Psoas muscle (tissue), 7 donors: ENCODE measurements at regions not wholly inside any gene's neighbourhood (a gene's known extent, or its start where the extent isn't known, plus 50 kb on each side); places are given as distances from the start of the nearest gene placed in this dataset.

ENCODE experiments used
- ATAC-seq, 4 donors: fragments of 200-7000 bp; cut with Tn5 transposase; one replicate each; pipeline ENCODE4 v1.9.1; 2020; ENCODE audit warnings: moderate library complexity in 3 of 4, mild to moderate bottlenecking in 2 of 4
- DNase-seq, 2 donors: peaks; one replicate each; pipeline ENCODE4 v3.0.0-alpha.2; 2020
- H3K27ac ChIP-seq: fragments of 200-600 bp; one replicate; pipeline ENCODE4 v1.8.0; 2022
- H3K27me3 ChIP-seq, 3 donors: fragments of 200-600 bp in 1 of 3; one replicate each; pipeline versions ENCODE4 v1.6.1 to v1.8.0; 2013 to 2022; ENCODE audit warnings: low read length in 2 of 3, mild to moderate bottlenecking in 2 of 3, moderate library complexity in 1 of 3; ENCODE audit not compliant: insufficient read depth in 3 of 3
- H3K36me3 ChIP-seq, 2 donors: fragments of 200-600 bp in 1 of 2; one replicate each; pipeline versions ENCODE4 v1.6.1 to v1.8.0; 2013 to 2022; ENCODE audit warnings: low read depth in 1 of 2, mild to moderate bottlenecking in 1 of 2, moderate library complexity in 1 of 2; ENCODE audit not compliant: insufficient read depth in 1 of 2
- H3K4me1 ChIP-seq: fragments of 200-600 bp; one replicate; pipeline ENCODE4 v1.8.0; 2022
- H3K4me3 ChIP-seq: fragments of 200-600 bp; one replicate; pipeline ENCODE4 v1.8.0; 2022; ENCODE audit warnings: mild to moderate bottlenecking
- H3K9me3 ChIP-seq: fragments of 200-600 bp; one replicate; pipeline ENCODE4 v1.8.0; 2022
- WGBS, 3 donors: extraction: QIAGEN DNeasy Blood & Tissue Kit; methylation state at CpG; one replicate each; pipeline versions ENCODE4 v1.1.6 to v1.1.7; 2013; 5-methylcytosine and 5-hydroxymethylcytosine counted together
- intact Hi-C, 2 donors: fragments of 100-400 bp; cut with DNase I; formaldehyde crosslinking; loops; one replicate each; pipeline versions ENCODE4 v1.11.0 to v1.14.2; 2022
- TF ChIP-seq, protein P1 (sequence below): fragments of 200-600 bp; IDR thresholded peaks from one replicate; pipeline ENCODE4 v1.8.0; 2022; ENCODE audit warnings: antibody characterized with exemption
- donor health status: healthy with polysubstance abuse.
- donor health status: DM: no; HTN: no; CAD: no; lungs with moderate emphysema.
- donor health status: Bipolar disorder and iron deficiency.
- donor health status: healthy.
- donor health status: DM: yes; HTN: yes; CAD: no.
- donor health status: DM: no; HTN: no; CAD: no.
- donor health status: DM: yes; HTN: yes; CAD: no.

DNA sequence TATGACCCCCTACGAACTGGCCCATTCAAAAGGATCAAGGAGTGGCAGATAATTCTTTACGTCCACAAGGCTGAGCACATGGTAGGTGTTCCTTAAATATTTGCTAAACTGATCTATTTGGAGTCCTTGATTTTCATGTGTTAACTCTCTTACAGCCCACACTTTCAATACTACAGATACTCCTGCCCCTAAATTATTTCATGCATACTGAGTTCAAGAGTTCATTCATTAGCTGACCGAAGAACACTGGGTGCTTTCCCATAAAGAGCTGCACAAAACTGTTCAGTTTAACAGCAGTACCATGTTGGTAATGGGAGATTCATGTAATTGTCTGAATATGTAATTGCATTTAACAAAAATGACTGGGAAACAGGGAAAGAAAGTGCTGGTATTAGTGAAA lies 170.5 kb upstream of the ADO start:
- TF ChIP-seq, protein P1, sequence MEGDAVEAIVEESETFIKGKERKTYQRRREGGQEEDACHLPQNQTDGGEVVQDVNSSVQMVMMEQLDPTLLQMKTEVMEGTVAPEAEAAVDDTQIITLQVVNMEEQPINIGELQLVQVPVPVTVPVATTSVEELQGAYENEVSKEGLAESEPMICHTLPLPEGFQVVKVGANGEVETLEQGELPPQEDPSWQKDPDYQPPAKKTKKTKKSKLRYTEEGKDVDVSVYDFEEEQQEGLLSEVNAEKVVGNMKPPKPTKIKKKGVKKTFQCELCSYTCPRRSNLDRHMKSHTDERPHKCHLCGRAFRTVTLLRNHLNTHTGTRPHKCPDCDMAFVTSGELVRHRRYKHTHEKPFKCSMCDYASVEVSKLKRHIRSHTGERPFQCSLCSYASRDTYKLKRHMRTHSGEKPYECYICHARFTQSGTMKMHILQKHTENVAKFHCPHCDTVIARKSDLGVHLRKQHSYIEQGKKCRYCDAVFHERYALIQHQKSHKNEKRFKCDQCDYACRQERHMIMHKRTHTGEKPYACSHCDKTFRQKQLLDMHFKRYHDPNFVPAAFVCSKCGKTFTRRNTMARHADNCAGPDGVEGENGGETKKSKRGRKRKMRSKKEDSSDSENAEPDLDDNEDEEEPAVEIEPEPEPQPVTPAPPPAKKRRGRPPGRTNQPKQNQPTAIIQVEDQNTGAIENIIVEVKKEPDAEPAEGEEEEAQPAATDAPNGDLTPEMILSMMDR: no peak
- no peak overlapping the region for H3K27ac ChIP-seq
- ATAC-seq (no peak), DNase-seq (no peak)
- intact Hi-C loops: no loop called here
- WGBS, 3 donors: 92 to 94% (median 93%) methylated on average over 3 of the region's 3 CpGs
- no peaks in the 10 kb centered on the region for H3K9me3 ChIP-seq
- H3K27me3 ChIP-seq: no peaks in the 10 kb centered on the region
- no peaks in the 10 kb centered on the region for H3K4me1 ChIP-seq
- H3K36me3 ChIP-seq: no peaks in the 10 kb centered on the region
- no peak overlapping the region for H3K4me3 ChIP-seq

DNA sequence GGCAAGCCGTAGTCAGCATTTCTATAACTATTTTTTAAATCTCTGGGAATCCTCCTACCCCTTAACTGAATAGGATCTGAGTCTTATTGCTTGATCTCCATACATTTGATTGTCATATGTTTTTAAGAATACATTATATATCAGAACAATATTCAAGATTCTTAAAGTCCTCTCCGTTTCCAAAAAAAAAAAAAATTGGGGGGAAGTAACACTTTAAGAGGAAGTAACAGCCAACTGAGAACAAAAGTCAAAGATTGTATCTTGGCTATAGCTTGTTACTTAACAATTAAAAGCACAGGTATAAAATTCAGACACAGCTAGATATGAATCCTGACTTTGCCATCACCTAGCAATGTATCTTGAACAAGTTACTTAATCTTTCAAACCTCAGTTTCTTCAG lies 169.9 kb upstream of the ADO start:
- Histone ChIP-seq H3K36me3 (no peaks in the 10 kb centered on the region), H3K4me3 (no peak overlapping the region), H3K27ac (no peak overlapping the region), H3K4me1 (no peaks in the 10 kb centered on the region), H3K27me3 (no peaks in the 10 kb centered on the region), H3K9me3 (no peaks in the 10 kb centered on the region)
- intact Hi-C loops: no loop called here
- TF ChIP-seq, protein P1: no peak
- WGBS, 3 donors: 69 to 74% (median 73%) methylated on average over 2 of the region's 2 CpGs
- DNase-seq (no peak), ATAC-seq (no peak)

DNA sequence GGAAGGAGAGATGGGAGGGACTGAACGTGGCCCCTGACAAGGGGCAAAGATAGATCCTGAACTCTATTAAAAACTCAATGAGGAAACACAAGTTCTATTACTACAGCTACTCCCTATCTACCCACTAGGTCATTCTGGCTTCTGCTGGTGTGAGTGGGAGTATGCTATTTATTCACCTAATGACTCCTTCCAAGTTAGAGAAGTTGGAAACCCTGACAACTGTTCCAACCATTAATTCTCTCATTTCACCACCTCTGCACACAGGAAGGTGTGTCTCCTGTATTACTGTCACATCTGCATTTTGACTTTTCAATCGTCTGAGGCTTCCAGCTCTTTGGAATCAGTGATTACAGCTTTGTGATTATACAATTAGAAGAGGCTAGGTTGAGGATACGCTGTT lies 169.4 kb upstream of the ADO start:
- ATAC-seq: no peak
- no peak overlapping the region for H3K27ac ChIP-seq
- no peaks in the 10 kb centered on the region for H3K36me3 ChIP-seq
- H3K4me3 ChIP-seq: no peak overlapping the region
- no peaks in the 10 kb centered on the region for H3K4me1 ChIP-seq
- intact Hi-C loops: no loop called here
- no peaks in the 10 kb centered on the region for H3K27me3 ChIP-seq
- TF ChIP-seq, protein P1: no peak
- WGBS, 3 donors: 64 to 69% (median 66%) methylated on average over 3 of the region's 3 CpGs
- H3K9me3 ChIP-seq: no peaks in the 10 kb centered on the region
- no peak for DNase-seq

DNA sequence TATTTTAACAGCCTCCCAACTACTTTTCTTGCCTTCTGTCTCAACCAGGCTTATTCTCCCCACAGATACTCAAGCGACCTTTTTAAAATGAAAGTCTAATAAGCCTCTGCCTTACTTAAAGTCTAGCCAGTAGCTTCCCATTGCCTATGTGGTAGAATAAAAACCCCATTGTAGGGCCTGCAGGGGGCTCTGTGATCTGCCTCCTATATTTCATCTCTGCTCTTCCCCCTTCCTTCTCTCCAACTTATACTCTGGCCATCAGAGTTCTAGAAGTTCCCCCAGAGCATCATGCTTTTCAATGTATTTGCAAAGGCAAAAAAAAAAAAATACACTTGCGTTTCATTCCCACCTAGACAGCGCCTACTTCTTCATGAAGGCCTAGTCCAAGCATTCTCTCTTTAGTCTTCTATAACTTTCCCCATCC lies 167.7 kb upstream of the ADO start:
- H3K4me3 ChIP-seq: peak overlapping the region; percentile 29
- TF ChIP-seq, protein P1: no peak
- no peaks in the 10 kb centered on the region for H3K9me3 ChIP-seq
- 73 to 93% (median 91%) methylated on average over 3 of the region's 3 CpGs for WGBS, 3 donors
- no peak for DNase-seq
- no peak overlapping the region for H3K27ac ChIP-seq
- intact Hi-C loops: no loop called here
- H3K36me3 ChIP-seq: no peaks in the 10 kb centered on the region
- H3K27me3 ChIP-seq: no peaks in the 10 kb centered on the region
- no peaks in the 10 kb centered on the region for H3K4me1 ChIP-seq
- ATAC-seq: no peak

DNA sequence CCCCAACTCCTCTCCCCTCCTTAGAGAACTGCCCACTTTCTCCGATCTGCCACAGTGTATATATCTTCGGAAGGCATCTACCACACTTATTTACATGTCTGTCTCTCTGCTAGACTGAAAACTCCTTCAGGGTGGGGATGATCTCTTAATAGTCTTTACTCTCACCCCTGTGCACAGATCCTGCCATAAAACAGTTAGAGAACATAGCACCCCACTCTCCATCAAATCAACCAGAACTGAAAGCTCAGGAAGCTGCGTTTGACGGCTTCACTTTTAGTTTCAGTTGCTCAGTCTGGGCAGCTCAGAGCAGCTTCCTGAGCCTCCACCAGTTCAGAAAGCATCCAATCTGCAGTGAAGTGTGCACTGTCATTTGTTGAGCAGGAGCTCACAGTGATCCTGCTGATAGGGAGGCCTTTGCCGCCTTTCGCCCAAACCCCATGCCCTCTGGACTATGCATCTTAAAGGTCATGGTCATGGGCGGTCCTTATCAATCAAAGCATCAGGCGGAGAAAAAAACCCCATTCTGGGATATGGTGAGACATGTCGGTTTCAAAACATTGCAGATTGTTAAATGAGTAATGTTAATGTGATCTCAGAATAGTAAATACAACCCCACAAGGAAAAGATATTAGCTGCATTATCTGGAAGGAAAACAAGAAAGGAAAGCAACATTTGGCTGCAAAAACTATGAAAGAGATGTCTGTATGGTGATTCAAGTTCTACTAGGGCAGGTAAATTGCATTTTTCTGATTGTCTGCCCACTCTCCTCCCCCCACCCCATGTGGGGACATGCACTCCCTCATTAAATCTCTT lies 167.1 kb upstream of the ADO start:
- H3K27me3 ChIP-seq: no peaks in the 10 kb centered on the region
- DNase-seq (no peak), ATAC-seq (peak in 2 of 4 donors; percentile 21 to 45)
- peak overlapping the region; percentile 29 for H3K4me3 ChIP-seq
- no peaks in the 10 kb centered on the region for H3K9me3 ChIP-seq
- H3K4me1 ChIP-seq: no peaks in the 10 kb centered on the region
- H3K36me3 ChIP-seq: no peaks in the 10 kb centered on the region
- TF ChIP-seq, protein P1: no peak
- intact Hi-C loops: no loop called here
- no peak overlapping the region for H3K27ac ChIP-seq
- WGBS, 3 donors: 60 to 63% (median 61%) methylated on average over 9 of the region's 9 CpGs
